OCI-LY3 (cell line): ENCODE measurements at regions not wholly inside any gene's neighbourhood (a gene's known extent, or its start where the extent isn't known, plus 50 kb on each side); places are given as distances from the start of the nearest gene placed in this dataset.

Source experiments
- EZH2phosphoT487 ChIP-seq: fragments of 200-600 bp; shearing (Covaris generic); IDR thresholded peaks from 2 replicates; pipeline ENCODE4 v1.6.1; 2018; ENCODE audit warnings: antibody characterized with exemption, mixed run types, low read depth
- TF ChIP-seq, protein P1 (sequence below): fragments of 200-600, 300-600 bp; sonication (generic); IDR thresholded peaks from 2 replicates; pipeline ENCODE4 v1.5.1; 2014; ENCODE audit warnings: antibody characterized with exemption, low read length, low read depth

DNA sequence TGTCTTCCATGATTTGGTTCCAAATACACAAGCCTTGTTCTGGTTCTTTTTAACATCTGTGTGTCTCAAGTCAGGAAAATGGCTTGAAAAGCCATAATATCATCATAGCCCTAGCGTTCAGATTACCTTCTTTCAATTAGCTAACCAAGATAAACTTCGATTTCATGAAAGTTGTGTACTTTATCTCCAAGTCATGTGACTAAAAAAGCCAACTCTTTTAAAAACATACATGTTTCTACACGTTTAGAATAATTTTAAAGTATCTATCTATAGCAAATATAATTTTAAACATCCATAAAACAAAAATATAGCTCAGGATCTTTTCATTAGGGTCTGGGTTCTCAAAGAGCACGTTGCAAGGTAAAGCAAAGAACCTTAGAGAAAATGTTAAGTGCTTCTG, 261.1 kb downstream of the PRL start:
- TF ChIP-seq, protein P1, sequence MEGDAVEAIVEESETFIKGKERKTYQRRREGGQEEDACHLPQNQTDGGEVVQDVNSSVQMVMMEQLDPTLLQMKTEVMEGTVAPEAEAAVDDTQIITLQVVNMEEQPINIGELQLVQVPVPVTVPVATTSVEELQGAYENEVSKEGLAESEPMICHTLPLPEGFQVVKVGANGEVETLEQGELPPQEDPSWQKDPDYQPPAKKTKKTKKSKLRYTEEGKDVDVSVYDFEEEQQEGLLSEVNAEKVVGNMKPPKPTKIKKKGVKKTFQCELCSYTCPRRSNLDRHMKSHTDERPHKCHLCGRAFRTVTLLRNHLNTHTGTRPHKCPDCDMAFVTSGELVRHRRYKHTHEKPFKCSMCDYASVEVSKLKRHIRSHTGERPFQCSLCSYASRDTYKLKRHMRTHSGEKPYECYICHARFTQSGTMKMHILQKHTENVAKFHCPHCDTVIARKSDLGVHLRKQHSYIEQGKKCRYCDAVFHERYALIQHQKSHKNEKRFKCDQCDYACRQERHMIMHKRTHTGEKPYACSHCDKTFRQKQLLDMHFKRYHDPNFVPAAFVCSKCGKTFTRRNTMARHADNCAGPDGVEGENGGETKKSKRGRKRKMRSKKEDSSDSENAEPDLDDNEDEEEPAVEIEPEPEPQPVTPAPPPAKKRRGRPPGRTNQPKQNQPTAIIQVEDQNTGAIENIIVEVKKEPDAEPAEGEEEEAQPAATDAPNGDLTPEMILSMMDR: no peak
- TF ChIP-seq EZH2phosphoT487: no peak
